HG03064 (cell line): ENCODE measurements at regions not wholly inside any gene's neighbourhood (a gene's known extent, or its start where the extent isn't known, plus 50 kb on each side); places are given as distances from the start of the nearest gene placed in this dataset.

Experiments
- ATAC-seq: cut with Tn5 transposase; IDR thresholded peaks from one replicate; pipeline ENCODE4 v1.9.1; 2021; ENCODE audit warnings: low read depth; ENCODE audit not compliant: unreplicated experiment

DNA sequence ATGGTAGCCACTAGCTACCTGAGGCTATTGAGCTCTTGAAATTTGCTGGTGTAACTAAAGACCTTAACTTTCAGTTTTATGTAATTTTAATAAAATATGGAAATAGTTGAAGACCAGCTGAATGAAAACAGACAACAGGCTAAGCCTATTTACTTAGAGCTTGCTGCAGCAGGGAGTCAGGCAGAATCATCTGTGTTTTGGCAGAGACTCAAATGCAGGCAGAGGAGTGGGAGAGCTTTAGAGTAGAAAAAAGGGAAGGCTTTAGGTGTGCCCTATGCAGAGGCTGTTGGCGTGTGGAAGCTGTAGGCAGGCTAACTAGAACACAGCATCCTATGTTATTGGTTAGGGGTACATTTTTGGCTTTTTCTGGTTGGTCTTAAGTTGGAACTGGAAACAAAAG is 304.9 kb upstream of the NBEA start:
- no peak for ATAC-seq

DNA sequence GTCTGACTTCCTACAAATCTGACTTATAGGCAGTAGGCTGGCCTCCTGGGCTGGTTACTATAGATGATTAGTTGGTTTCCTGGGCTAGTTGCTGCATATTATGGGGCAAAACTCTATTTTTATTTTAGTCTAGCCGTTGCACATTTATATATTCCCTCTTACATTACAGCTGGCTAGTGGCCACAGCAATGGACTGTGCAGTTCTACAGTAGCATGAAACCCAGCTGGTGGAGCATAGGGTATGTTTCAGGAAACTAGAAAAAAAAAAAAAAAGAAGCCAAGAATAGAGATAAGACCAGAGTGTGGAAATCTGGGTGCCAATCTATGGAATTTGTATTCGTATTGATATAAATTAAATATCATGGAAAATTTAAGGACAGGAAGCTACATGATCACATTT is 304.4 kb upstream of the NBEA start:
- no peak for ATAC-seq

- no peak for ATAC-seq
Measured at GRCh38 chr13:34638897-34639296, 303.2 kb upstream of the NBEA start.

- no peak for ATAC-seq
Measured at GRCh38 chr13:34640179-34640992, 301.7 kb upstream of the NBEA start.

DNA sequence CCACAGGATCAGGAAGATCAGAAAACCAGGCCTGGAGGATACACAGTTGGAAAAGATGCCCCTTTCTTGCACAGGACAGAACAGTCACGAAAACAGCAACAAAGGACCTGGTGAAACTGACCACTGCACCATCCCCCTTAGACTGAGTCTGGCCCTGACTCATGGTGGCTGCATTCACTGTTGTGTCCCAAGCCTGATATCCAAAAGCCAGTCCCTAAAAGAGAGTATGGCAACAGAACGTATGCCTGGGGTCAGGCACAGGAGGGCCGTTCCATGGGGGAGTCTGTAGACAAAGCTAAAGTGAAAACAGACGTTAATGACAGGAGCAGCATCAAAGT is 301.1 kb upstream of the NBEA start:
- no peak for ATAC-seq

DNA sequence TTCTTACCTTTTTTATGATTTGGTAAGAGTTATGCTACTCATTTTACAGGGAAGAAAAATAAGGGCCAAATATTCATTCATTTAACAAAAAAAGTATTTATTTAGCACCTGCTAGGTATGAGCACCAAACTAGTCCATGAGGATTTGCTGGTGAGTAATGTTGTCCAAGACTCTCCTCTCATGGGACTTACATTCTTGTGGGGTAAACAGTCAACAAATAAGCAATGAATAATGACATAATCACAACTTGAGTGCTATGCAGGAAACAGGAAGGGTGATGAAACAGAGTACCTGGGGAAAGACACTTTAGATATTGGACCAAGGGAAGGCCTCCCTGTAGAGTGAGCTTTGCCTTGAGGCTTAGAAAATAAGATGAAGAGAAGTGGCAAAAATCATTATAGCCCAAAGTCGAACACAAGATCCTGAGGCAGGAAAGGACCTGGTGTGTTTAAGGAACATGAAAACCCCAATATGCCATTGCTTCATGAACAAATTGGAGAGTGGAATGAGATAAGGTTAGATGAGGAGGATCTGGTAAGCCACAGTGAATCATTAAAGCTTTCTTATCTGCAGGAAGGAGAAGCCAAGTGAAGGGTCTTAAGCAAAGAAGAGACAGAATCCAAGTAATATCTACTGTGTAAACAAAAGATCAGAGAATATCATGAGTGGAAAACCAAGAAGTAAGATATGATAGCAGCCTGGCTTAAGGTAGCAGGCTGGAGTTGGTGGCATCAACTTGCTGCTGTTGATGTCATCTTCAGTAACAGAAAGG is 294.5 kb upstream of the NBEA start:
- ATAC-seq, result no peak

GRCh38 chr13:34654203-34654602 is 287.9 kb upstream of the NBEA start:
- no peak for ATAC-seq

GRCh38 chr13:34654647-34655046 is 287.4 kb upstream of the NBEA start:
- ATAC-seq, result no peak

GRCh38 chr13:34655554-34655953 is 286.5 kb upstream of the NBEA start:
- ATAC-seq, result no peak

DNA sequence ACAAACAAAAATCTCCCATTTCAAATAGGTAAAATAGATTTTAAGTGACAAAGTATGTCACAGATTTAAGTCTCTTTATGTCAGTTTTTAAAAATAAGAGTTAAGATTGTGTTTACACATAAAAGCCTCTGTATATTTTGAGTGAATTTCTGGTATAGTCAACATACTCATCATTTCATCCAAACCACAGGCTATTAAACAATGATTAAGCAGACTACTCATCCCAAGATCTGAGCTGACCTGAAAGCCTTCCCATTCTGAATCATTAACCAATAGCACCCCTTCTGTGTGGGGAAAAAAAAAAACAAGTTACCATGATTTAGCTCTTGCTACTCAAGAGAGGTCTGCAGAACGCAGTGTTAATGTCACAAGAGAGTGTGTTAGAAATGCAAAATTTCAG is 284.4 kb upstream of the NBEA start:
- ATAC-seq, result no peak

DNA sequence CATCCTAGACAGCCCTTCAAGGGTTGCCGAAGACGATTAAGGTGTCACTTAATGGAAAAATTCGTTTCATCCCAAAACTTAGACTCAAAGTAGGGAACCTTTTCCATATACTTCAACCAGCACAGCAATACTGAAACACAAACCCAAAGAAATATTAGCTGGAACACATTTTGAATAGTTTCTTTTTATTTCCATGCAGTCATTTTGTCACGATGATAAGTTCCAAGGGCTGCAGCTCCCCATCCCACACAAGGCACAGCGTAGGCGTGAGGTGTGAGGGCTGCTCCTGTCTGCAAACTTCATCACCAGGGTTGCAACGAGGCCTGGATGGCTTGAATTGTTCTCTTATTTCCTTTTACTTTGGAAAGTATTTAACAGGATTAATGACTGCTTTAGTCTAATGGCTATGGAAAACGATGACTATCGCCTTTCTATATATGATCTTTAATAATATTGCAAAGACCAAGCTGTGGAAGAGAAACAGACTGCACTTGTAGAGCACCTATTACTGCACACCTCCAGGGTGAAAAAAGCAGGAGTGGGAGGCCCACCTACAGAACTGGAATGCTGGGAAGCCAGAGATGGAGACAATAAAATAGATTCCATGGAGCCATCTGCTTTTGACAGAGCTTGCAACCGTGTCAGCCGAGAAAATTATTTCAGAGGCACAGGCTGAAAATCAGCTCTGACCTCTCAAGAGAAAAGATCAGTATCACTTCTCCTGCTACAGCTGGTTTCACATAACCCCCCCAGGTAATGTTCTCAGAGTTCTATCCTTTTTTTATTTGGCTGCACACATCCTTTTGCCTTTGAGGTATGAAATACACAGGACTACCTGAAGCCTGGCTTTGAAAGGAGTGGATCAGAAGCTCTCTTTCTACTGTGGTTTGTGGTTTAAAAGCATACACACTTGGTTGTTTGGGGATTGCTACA is 274.5 kb upstream of the NBEA start:
- no peak for ATAC-seq

DNA sequence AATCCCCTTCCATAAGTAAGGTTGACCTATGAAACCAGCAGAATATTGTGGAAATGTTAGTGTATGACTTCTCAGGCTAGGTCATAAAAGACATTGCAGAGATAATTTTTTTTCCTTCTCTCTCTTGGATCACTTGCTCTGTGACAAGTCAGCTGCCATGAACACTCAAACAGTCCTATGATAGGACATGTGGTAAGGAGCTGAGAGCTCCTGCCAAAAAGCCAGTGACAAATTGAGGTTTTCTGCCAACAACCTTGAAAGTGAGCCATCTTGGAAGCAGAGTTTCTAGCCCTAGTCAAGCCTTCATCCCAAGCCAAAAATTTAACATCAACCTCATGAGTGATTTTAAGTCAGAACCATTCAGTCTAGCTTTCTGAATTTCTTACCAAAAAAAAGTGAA is 270.9 kb upstream of the NBEA start:
- no peak for ATAC-seq

- ATAC-seq, result no peak
Measured at GRCh38 chr13:34672631-34673030, 269.4 kb upstream of the NBEA start.

DNA sequence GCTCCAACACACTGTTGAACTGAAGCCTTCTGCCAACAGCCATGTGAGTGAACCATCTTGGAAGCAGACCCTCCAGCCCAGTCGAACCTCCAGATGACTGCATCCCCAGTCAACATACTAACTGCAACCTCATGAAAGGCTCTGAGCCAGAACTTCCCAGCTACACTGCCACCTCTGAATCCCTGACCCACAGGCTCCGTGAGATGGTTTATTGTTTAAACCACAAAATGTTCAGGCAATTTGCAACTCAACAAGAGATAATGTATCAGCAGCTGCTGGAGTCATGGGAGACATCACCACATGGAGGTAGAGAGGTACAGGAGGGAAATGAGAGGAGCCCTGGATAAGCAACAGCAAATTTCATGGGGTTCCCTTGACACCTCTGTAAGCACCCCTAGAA is 266.4 kb upstream of the NBEA start:
- ATAC-seq, result no peak

DNA sequence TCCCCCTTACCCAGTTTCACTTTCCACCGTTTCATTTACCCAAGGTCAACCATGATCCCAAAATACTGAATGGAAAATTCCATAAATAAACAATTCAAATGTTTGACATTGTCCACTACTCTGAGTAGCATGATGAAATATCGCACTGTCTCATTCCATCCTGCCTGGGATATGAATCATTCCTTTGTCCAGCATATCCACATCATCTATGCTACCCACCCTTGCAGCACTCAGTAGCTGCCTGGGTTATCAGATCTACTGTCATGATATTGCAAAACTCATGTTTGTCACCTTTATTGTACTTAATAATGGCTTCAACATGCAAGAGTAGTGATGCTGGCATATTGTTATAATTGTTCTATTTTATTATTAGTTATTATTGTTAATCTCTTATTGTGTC is 263.9 kb upstream of the NBEA start:
- ATAC-seq, result no peak

- no peak for ATAC-seq
Measured at GRCh38 chr13:34681405-34681955, 260.6 kb upstream of the NBEA start.

DNA sequence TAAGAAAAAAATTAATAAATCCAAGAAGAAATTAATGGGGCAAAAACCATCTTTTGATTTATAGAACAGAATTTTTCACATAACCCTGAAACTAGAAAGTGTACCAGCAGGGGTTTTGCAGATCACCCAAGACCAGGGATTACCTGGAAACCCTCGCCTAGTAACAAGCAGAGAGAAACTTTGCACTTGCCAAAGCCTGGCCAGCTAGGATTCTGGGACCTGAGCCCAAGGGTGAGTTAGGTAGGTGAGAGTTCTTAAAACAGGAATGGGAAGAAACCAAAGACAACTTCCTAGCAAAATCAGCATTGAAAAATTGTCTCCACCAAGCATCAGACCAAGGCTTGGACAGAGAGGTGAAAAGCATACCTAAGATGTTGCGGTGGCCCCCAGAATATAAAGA is 247.0 kb upstream of the NBEA start:
- no peak for ATAC-seq

DNA sequence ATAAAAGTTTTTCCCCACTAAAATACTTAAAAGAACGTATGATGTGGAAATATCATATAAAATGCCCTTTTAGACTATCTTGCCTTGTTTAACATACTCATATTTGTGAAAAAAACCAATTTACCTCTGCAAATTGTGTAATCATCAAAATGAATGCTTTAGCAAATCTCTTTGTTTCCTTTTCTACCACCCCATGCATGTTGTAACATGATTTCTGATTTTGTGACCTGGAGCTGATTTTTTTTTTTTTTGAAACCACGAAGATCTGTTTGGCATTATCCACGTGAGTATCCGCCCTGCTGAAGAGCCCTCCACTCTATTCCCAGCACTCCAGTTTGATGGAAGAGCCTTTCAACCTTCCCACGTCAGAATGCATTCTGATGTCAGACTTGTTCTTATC is 245.8 kb upstream of the NBEA start:
- no peak for ATAC-seq

DNA sequence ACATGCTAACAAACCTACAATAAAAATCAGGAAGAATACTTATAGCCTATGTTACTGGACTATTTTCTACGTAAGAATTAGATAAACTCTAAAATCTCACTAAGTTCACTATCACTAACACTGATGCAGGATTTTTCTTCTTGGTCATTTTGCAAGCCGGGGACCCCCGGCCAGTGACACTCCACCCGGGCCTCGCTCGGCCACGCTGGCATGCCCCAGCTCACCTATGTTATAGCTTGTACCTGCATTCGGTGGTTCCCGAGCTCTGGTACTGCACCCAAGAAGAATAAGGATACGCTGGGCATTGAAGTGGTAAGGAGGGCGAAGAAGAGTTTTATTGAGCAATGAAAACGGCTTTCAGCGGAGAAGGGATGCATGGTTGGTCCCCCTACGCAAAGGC is 245.3 kb upstream of the NBEA start:
- no peak for ATAC-seq

GRCh38 chr13:34698945-34699344 is 243.1 kb upstream of the NBEA start:
- no peak for ATAC-seq

- no peak for ATAC-seq
Measured at GRCh38 chr13:34700155-34700554, 241.9 kb upstream of the NBEA start.
